NCI-H226 (cell line): ENCODE measurements at regions not wholly inside any gene's neighbourhood (a gene's known extent, or its start where the extent isn't known, plus 50 kb on each side); places are given as distances from the start of the nearest gene placed in this dataset.

Source experiments
- DNase-seq: peaks from one replicate; pipeline ENCODE4 v3.0.0-alpha.2; 2015

- DNase-seq: peak; percentile 23
Measured at GRCh38 chr3:175914785-175915184, 1055.7 kb downstream of the NAALADL2 start.

- no peak for DNase-seq
Measured at GRCh38 chr3:175913286-175913685, 1054.2 kb downstream of the NAALADL2 start.

- no peak for DNase-seq
Measured at GRCh38 chr3:175911937-175912336, 1052.8 kb downstream of the NAALADL2 start.

GRCh38 chr3:175902226-175902625, 1043.1 kb downstream of the NAALADL2 start:
- DNase-seq: no peak

- DNase-seq: no peak
Measured at GRCh38 chr3:175898194-175898593, 1039.1 kb downstream of the NAALADL2 start.

GRCh38 chr3:175896655-175897054, 1037.5 kb downstream of the NAALADL2 start:
- DNase-seq: no peak

GRCh38 chr3:175895731-175896130, 1036.6 kb downstream of the NAALADL2 start:
- no peak for DNase-seq

GRCh38 chr3:175893566-175893965, 1034.4 kb downstream of the NAALADL2 start:
- no peak for DNase-seq

- DNase-seq: no peak
Measured at GRCh38 chr3:175890066-175890465, 1030.9 kb downstream of the NAALADL2 start.

- DNase-seq: no peak
Measured at GRCh38 chr3:175885231-175885766, 1026.2 kb downstream of the NAALADL2 start.

GRCh38 chr3:175879417-175879816, 1020.3 kb downstream of the NAALADL2 start:
- no peak for DNase-seq

- DNase-seq: no peak
Measured at GRCh38 chr3:175869404-175869803, 1010.3 kb downstream of the NAALADL2 start.

GRCh38 chr3:175868626-175869025, 1009.5 kb downstream of the NAALADL2 start:
- no peak for DNase-seq

GRCh38 chr3:175865724-175866123, 1006.6 kb downstream of the NAALADL2 start:
- DNase-seq: no peak

GRCh38 chr3:175861916-175862315, 1002.8 kb downstream of the NAALADL2 start:
- no peak for DNase-seq
